Medulla oblongata (tissue), 1 donor: ENCODE measurements at regions not wholly inside any gene's neighbourhood (a gene's known extent, or its start where the extent isn't known, plus 50 kb on each side); places are given as distances from the start of the nearest gene placed in this dataset.

Source experiments
- DNase-seq: peaks from one replicate; pipeline ENCODE4 v3.0.0-alpha.2; 2015; ENCODE audit errors: extremely low spot score

- DNase-seq: no peak
Measured at GRCh38 chr12:22900401-22900800, 275.4 kb downstream of the ETNK1 start.

- no peak for DNase-seq
Measured at GRCh38 chr12:22904485-22904884, 279.5 kb downstream of the ETNK1 start.

- DNase-seq: no peak
Measured at GRCh38 chr12:22916241-22916640, 291.3 kb downstream of the ETNK1 start.

- no peak for DNase-seq
Measured at GRCh38 chr12:22916815-22917214, 291.8 kb downstream of the ETNK1 start.

GRCh38 chr12:22919883-22920282, 294.9 kb downstream of the ETNK1 start:
- DNase-seq: no peak

- DNase-seq: no peak
Measured at GRCh38 chr12:22923768-22924167, 298.8 kb downstream of the ETNK1 start.

- no peak for DNase-seq
Measured at GRCh38 chr12:22924391-22924790, 299.4 kb downstream of the ETNK1 start.

GRCh38 chr12:22925623-22926022, 300.7 kb downstream of the ETNK1 start:
- DNase-seq: no peak

- no peak for DNase-seq
Measured at GRCh38 chr12:22932431-22932830, 307.5 kb downstream of the ETNK1 start.

- DNase-seq: no peak
Measured at GRCh38 chr12:22935090-22935489, 310.1 kb downstream of the ETNK1 start.

GRCh38 chr12:22935501-22935900, 310.5 kb downstream of the ETNK1 start:
- no peak for DNase-seq

- DNase-seq: no peak
Measured at GRCh38 chr12:22938323-22938722, 313.4 kb downstream of the ETNK1 start.

GRCh38 chr12:22951206-22951605, 326.2 kb downstream of the ETNK1 start:
- DNase-seq: no peak

- no peak for DNase-seq
Measured at GRCh38 chr12:22956690-22957089, 331.7 kb downstream of the ETNK1 start.

GRCh38 chr12:22967171-22967570, 342.2 kb downstream of the ETNK1 start:
- DNase-seq: no peak

- DNase-seq: no peak
Measured at GRCh38 chr12:22969521-22969920, 344.6 kb downstream of the ETNK1 start.

- no peak for DNase-seq
Measured at GRCh38 chr12:22971247-22971646, 346.3 kb downstream of the ETNK1 start.

GRCh38 chr12:22971701-22972191, 346.8 kb downstream of the ETNK1 start:
- DNase-seq: no peak

- DNase-seq: no peak
Measured at GRCh38 chr12:22974865-22975264, 349.9 kb downstream of the ETNK1 start.

- DNase-seq: no peak
Measured at GRCh38 chr12:22978962-22979361, 354.0 kb downstream of the ETNK1 start.

GRCh38 chr12:22979854-22980469, 355.0 kb downstream of the ETNK1 start:
- no peak for DNase-seq

GRCh38 chr12:22981711-22982110, 356.7 kb downstream of the ETNK1 start:
- DNase-seq: no peak

- DNase-seq: no peak
Measured at GRCh38 chr12:22982635-22983034, 357.7 kb downstream of the ETNK1 start.

- no peak for DNase-seq
Measured at GRCh38 chr12:22986997-22987396, 362.0 kb downstream of the ETNK1 start.
